C4-2B (cell line): ENCODE measurements at regions not wholly inside any gene's neighbourhood (a gene's known extent, or its start where the extent isn't known, plus 50 kb on each side); places are given as distances from the start of the nearest gene placed in this dataset.

Source experiments
- H3K27ac ChIP-seq: fragments of 450-650 bp; 2 replicates; pipeline ENCODE4 v1.5.1; 2017
- CTCF ChIP-seq: fragments of 450-650 bp; conservative IDR thresholded peaks from 2 replicates; pipeline ENCODE4 v1.5.1; 2017; ENCODE audit warnings: mild to moderate bottlenecking
- ZFX ChIP-seq: fragments of 450-650 bp; IDR thresholded peaks from 2 replicates; pipeline ENCODE4 v1.6.1; 2017

DNA sequence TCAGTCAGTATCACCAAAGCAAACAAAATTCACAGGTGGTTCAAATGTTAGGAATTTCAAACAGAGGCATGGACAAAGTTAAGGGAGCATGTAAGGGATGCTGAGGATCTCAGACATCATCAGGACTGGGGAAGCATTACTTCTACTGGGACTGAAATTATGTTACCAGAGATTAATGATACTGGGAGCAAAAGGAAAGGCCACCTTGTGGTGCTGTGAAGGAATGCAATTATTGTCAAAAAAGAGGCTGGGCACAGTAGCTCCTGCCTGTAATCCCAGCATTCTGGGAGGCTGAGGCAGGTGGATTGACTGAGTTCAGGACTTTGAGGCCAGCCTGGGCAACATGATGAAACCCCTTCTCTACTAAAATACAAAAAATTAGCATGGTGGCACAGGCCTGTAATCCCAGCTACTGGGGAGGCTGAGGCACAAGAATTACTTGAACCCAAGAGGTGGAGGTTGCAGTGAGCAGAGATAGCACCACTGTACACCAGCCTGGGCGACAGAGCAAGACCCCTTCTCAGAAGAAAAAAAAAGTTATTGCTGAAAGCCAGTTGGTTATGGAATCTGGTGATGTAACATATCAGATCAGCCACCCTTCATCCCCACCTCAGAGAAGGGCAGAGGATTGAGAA lies 954.3 kb downstream of the PCDH7 start:
- no peak overlapping the region for H3K27ac ChIP-seq
- peak; percentile 67 for TF ChIP-seq CTCF
- TF ChIP-seq ZFX = no peak

GRCh38 chr4:31678356-31678755 lies 958.2 kb downstream of the PCDH7 start:
- TF ChIP-seq ZFX = no peak
- no peak for TF ChIP-seq CTCF
- H3K27ac ChIP-seq = no peak overlapping the region

DNA sequence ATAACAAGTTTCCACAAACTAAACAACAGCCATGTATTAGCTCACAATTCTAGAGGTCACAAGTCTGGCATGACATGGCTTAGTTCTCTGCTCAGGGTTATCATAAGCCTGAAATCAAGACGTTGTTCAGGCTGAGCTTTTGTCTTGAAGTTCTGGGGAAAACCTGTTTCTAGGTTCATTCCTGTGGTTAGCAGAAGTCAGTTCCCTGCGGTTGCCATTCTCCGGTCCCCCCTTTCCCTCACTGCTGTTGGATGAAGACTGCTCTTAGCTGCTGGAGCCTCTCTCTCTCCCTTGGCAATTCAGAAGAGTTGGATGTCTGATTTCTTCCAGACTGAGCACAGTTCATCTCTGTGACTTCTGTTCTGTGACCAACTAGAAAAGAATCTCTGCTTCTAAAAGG lies 962.6 kb downstream of the PCDH7 start:
- no peak overlapping the region for H3K27ac ChIP-seq
- TF ChIP-seq CTCF (no peak), ZFX (no peak)

- no peak overlapping the region for H3K27ac ChIP-seq
- no peak for TF ChIP-seq ZFX
- no peak for TF ChIP-seq CTCF
These were observed 967.7 kb downstream of the PCDH7 start for GRCh38 chr4:31687717-31688342.

DNA sequence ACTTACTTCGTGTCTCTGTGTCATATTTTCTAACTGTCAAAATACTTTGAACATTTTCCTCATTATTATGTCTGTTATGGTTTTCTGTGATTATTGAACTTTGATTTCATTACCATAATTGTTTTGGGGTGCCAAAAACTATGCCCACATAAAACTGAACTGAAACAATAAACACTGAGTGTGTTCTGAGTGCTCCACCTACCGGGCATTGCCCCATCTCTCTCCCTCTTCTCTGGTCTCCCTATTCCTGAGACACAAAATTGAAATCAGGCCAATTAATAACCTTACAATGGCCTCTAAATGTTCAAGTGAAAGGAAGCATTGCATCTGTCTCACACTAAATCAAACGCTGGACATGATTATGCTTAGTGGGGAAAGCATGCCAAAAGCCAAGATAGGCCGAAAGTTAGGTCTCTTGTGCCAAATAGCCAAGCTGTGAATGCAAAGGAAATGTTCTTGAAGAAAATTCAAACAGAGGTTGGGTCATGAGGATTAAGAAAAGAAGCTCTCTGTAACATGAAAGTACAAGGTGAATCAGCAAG lies 972.3 kb downstream of the PCDH7 start:
- TF ChIP-seq CTCF = peak; percentile 52
- TF ChIP-seq ZFX = no peak
- H3K27ac ChIP-seq = no peak overlapping the region

DNA sequence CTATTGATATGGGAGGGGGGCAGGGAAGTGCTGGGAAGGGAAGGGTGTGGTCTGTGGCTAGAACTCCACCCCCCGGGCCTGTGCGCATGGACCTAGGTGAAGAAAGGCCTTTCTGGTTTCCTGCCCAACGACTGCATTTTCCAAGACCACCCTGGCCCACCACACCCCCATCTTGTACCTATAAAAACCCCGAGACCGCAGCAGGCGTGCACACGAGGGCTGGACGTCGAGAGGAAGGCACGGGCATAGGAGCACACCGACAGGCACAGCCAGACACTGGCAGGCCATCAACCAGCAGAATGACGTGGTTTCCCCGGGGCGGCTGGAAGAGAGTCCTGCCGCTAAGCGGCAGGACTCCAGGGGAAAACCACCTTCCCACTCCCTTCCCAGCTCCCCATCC lies 981.1 kb downstream of the PCDH7 start:
- TF ChIP-seq CTCF (no peak), ZFX (no peak)

GRCh38 chr4:31702326-31702725 lies 982.2 kb downstream of the PCDH7 start:
- no peak overlapping the region for H3K27ac ChIP-seq
- TF ChIP-seq ZFX (no peak), CTCF (no peak)

More for the DNA sequence above, 981.1 kb downstream of the PCDH7 start:
- H3K27ac ChIP-seq = no peak overlapping the region
